ENCODE measurements at regions not wholly inside any gene's neighbourhood (a gene's known extent, or its start where the extent isn't known, plus 50 kb on each side); places are given as distances from the start of the nearest gene placed in this dataset.

DNA sequence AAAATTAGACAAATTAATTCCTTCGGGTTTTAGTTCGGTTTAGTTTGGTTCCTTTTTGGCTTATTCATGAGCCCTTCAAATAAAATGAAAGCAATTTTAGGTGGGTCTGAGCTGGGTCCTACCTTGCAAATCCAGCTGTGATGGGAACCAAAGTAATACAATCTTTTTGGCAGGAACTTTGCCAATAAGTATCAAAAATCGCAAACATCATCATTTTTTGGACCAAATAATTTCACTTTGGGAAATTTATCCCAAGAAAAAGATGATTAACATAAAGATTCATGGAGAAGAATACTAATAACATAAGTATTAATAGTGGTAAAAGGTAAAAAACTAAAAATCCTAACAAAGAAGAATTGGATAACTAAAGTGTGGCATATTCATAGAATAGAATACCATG is 67.8 kb upstream of the MYOCD start:
- no peak overlapping the region for H2AFZ ChIP-seq (ENCODE audit: control insufficient read depth, low read depth, low read length)
- no peak for ATAC-seq
- no peak overlapping the region for H3K27ac ChIP-seq (ENCODE audit: control insufficient read depth, insufficient read depth)
- H3K4me2 ChIP-seq (ENCODE audit: control insufficient read depth, insufficient read depth): no peak overlapping the region
- no peaks in the 10 kb centered on the region for H4K20me1 ChIP-seq (ENCODE audit: control insufficient read depth, insufficient read depth)
- BruUV-seq (replicated peaks): no TSS peak
- FAIRE-seq: no peak
- no peak for TF ChIP-seq STAT1 (conservative IDR thresholded peaks at IDR 0.05)
- no peak for TF ChIP-seq TCF3 (IDR thresholded peaks at IDR 0.05; ENCODE audit: borderline replicate concordance, insufficient read depth, low read depth, low read length)
- no peak for TF ChIP-seq ZNF217 (IDR thresholded peaks at IDR 0.05)
- intact Hi-C loops (cut with micrococcal nuclease; ENCODE audit: unreplicated experiment): no loop called here
- no peak for DNase-seq (ENCODE audit: low read depth, low spot score)
- no peaks in the 10 kb centered on the region for H3K27me3 ChIP-seq (replicated peaks in 1 of 2; ENCODE audit: control insufficient read depth in 2 of 2, insufficient read depth in 2 of 2, low read length in 1 of 2)
- ChIA-PET POLR2A (no interaction called here), SMC1A (ENCODE audit: uncharacterized antibody, unreplicated experiment) (no interaction called here), RAD21 (ENCODE audit: unreplicated experiment) (no interaction called here), CTCF (no interaction called here)
- no peak overlapping the region for H3K4me3 ChIP-seq
- in situ Hi-C loops (cut with MboI): no loop called here
- H3K79me2 ChIP-seq (ENCODE audit: control insufficient read depth, insufficient read depth, low read length): no peaks in the 10 kb centered on the region
- WGBS (ENCODE audit: insufficient coverage, insufficient replicate concordance, low lambda C conversion rate, missing lambda C conversion rate): 51% methylated on average over 3 of the region's 3 CpGs
- H3K9ac ChIP-seq (ENCODE audit: control insufficient read depth, insufficient read depth, low read length): no peak overlapping the region
- H3K9me3 ChIP-seq (replicated peaks; ENCODE audit: control insufficient read depth, insufficient read depth, low read length): no peaks in the 10 kb centered on the region
- H3K36me3 ChIP-seq (ENCODE audit: control insufficient read depth in 2 of 2, insufficient read depth in 2 of 2, low read length in 1 of 2): no peaks in the 10 kb centered on the region
- no peaks in the 10 kb centered on the region for H3K4me1 ChIP-seq (ENCODE audit: control insufficient read depth, insufficient read depth, low read length)

DNA sequence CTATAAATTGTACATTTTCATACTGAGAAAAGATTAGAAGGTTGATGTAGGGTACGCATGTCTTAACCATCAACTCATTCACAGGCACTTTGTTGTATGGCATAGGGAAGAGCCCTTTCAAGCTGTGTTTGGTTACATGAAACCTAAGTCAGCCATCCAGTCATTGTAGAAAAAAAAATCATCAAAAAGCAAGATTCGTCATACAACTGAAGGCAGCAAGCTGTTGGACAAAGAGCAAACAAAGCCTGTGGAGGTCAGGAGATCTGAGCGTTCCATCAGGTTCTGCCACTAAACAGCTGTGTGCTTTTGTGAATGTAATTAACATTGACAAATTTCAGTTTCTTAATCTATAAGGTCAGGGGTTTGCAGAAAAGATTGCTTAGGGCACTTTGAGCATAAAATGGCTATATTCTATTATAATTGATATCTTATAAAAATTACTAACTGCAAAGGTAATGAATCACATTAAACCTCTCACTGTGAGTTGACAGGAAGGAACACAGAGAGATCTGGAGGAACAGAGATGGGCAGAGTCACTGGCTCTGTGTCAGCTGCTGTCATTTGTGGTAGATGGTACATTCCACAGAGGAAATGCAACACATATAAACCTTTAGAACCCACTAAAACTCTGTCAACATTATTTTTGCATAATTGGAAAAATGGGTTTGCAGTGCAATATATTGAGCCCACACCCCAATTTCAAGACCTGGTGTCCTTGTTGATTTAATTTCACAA is 66.3 kb upstream of the MYOCD start:
- Histone ChIP-seq H3K79me2 (ENCODE audit: control insufficient read depth, insufficient read depth, low read length) (no peaks in the 10 kb centered on the region), H3K4me1 (ENCODE audit: control insufficient read depth, insufficient read depth, low read length) (no peaks in the 10 kb centered on the region), H3K27me3 (replicated peaks in 1 of 2; ENCODE audit: control insufficient read depth in 2 of 2, insufficient read depth in 2 of 2, low read length in 1 of 2) (no peaks in the 10 kb centered on the region), H4K20me1 (ENCODE audit: control insufficient read depth, insufficient read depth) (no peaks in the 10 kb centered on the region), H3K4me2 (ENCODE audit: control insufficient read depth, insufficient read depth) (no peak overlapping the region), H3K27ac (ENCODE audit: control insufficient read depth, insufficient read depth) (no peak overlapping the region), H3K36me3 (ENCODE audit: control insufficient read depth in 2 of 2, insufficient read depth in 2 of 2, low read length in 1 of 2) (no peaks in the 10 kb centered on the region), H3K9me3 (replicated peaks; ENCODE audit: control insufficient read depth, insufficient read depth, low read length) (no peaks in the 10 kb centered on the region), H2AFZ (ENCODE audit: control insufficient read depth, low read depth, low read length) (no peak overlapping the region), H3K4me3 (no peak overlapping the region), H3K9ac (ENCODE audit: control insufficient read depth, insufficient read depth, low read length) (no peak overlapping the region)
- intact Hi-C loops (cut with micrococcal nuclease; ENCODE audit: unreplicated experiment): no loop called here
- ChIA-PET POLR2A (no interaction called here), CTCF (no interaction called here), SMC1A (ENCODE audit: uncharacterized antibody, unreplicated experiment) (no interaction called here), RAD21 (ENCODE audit: unreplicated experiment) (no interaction called here)
- ATAC-seq: no peak
- FAIRE-seq: no peak
- 16% methylated on average over 3 of the region's 3 CpGs for WGBS (ENCODE audit: insufficient coverage, insufficient replicate concordance, low lambda C conversion rate, missing lambda C conversion rate)
- in situ Hi-C loops (cut with MboI): no loop called here
- BruUV-seq (replicated peaks): no TSS peak
- no peak for DNase-seq (ENCODE audit: low read depth, low spot score)
- TF ChIP-seq RFX5 (IDR thresholded peaks at IDR 0.05; ENCODE audit: low read depth, low read length) (no peak), RB1 (IDR thresholded peaks at IDR 0.05; ENCODE audit: borderline replicate concordance) (no peak), MYB (IDR thresholded peaks at IDR 0.05; ENCODE audit: borderline replicate concordance, low read depth, low read length) (no peak), NR2F1 (conservative IDR thresholded peaks at IDR 0.05) (no peak), RAD21 (IDR thresholded peaks at IDR 0.05; ENCODE audit: insufficient read depth, low read depth, low read length) (no peak), BRCA1 (IDR thresholded peaks at IDR 0.05; ENCODE audit: low read depth, low read length) (no peak)
- TF ChIP-seq, protein P1, sequence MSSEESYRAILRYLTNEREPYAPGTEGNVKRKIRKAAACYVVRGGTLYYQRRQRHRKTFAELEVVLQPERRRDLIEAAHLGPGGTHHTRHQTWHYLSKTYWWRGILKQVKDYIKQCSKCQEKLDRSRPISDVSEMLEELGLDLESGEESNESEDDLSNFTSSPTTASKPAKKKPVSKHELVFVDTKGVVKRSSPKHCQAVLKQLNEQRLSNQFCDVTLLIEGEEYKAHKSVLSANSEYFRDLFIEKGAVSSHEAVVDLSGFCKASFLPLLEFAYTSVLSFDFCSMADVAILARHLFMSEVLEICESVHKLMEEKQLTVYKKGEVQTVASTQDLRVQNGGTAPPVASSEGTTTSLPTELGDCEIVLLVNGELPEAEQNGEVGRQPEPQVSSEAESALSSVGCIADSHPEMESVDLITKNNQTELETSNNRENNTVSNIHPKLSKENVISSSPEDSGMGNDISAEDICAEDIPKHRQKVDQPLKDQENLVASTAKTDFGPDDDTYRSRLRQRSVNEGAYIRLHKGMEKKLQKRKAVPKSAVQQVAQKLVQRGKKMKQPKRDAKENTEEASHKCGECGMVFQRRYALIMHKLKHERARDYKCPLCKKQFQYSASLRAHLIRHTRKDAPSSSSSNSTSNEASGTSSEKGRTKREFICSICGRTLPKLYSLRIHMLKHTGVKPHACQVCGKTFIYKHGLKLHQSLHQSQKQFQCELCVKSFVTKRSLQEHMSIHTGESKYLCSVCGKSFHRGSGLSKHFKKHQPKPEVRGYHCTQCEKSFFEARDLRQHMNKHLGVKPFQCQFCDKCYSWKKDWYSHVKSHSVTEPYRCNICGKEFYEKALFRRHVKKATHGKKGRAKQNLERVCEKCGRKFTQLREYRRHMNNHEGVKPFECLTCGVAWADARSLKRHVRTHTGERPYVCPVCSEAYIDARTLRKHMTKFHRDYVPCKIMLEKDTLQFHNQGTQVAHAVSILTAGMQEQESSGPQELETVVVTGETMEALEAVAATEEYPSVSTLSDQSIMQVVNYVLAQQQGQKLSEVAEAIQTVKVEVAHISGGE (CRISPR knock-in tag; IDR thresholded peaks at IDR 0.05): no peak
- TF ChIP-seq, protein P2, sequence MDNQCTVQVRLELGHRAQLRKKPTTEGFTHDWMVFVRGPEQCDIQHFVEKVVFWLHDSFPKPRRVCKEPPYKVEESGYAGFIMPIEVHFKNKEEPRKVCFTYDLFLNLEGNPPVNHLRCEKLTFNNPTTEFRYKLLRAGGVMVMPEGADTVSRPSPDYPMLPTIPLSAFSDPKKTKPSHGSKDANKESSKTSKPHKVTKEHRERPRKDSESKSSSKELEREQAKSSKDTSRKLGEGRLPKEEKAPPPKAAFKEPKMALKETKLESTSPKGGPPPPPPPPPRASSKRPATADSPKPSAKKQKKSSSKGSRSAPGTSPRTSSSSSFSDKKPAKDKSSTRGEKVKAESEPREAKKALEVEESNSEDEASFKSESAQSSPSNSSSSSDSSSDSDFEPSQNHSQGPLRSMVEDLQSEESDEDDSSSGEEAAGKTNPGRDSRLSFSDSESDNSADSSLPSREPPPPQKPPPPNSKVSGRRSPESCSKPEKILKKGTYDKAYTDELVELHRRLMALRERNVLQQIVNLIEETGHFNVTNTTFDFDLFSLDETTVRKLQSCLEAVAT (IDR thresholded peaks at IDR 0.05): no peak

Data from GM12878 (cell line).